Panc1 (cell line): ENCODE measurements at regions not wholly inside any gene's neighbourhood (a gene's known extent, or its start where the extent isn't known, plus 50 kb on each side); places are given as distances from the start of the nearest gene placed in this dataset.

Source experiments
- CTCF ChIP-seq: fragments of 450-650 bp; IDR thresholded peaks from 2 replicates; pipeline ENCODE4 v1.5.1; 2017; ENCODE audit warnings: mild to moderate bottlenecking
- POLR2AphosphoS5 ChIP-seq: IDR thresholded peaks from 2 replicates; pipeline ENCODE4 v1.6.1; 2012; ENCODE audit warnings: mild to moderate bottlenecking, low read depth, low read length, moderate library complexity
- REST ChIP-seq, 2 experiments: IDR thresholded peaks; 2 replicates each; pipeline ENCODE4 v1.6.1; 2011 to 2012; ENCODE audit warnings: low read depth in 2 of 2, control low read depth in 1 of 2, low read length in 1 of 2, mild to moderate bottlenecking in 1 of 2, moderate library complexity in 1 of 2; ENCODE audit not compliant: insufficient read depth in 1 of 2

GRCh38 chr13:78103936-78104335 lies 185.3 kb upstream of the EDNRB start:
- TF ChIP-seq POLR2AphosphoS5 (no peak), CTCF (no peak), REST (IDR thresholded peaks at IDR 0.05; ENCODE audit: insufficient read depth in 1 of 2, low read depth in 2 of 2, low read length in 1 of 2) (no peak)
